SK-N-SH (cell line): ENCODE measurements at regions not wholly inside any gene's neighbourhood (a gene's known extent, or its start where the extent isn't known, plus 50 kb on each side); places are given as distances from the start of the nearest gene placed in this dataset.

Experiments used
- CTCF ChIA-PET: fragments of 300-600, 350-600 bp; formaldehyde crosslinking; extraction: SDS; loops from one replicate; lab custom pipeline; 2021; lab: Yijun Ruan, JAX
- POLR2A ChIA-PET: fragments of 350-600 bp; sonication (Branson Sonifier 250); formaldehyde crosslinking; extraction: SDS; loops from one replicate; lab custom pipeline; 2020; ENCODE audit warnings: antibody characterized with exemption, inconsistent platforms; lab: Yijun Ruan, JAX
- DNase-seq: peaks from one replicate; pipeline ENCODE4 v3.0.0; 2012
- H2AFZ ChIP-seq: fragments of 200-600 bp; sonication (generic); 2 replicates; pipeline ENCODE4 v1.8.1; 2016; ENCODE audit warnings: antibody characterized with exemption, mild to moderate bottlenecking, low read depth
- H3F3A ChIP-seq: fragments of 200-600 bp; sonication (generic); replicated peaks from 2 replicates; pipeline ENCODE3; 2016; ENCODE audit warnings: antibody characterized with exemption, mild to moderate bottlenecking; ENCODE audit not compliant: insufficient read depth
- H3K27ac ChIP-seq, 2 experiments: fragments of 200-500 bp in 1 of 2; fragments of 200-600 bp in 1 of 2; sonication (Bioruptor generic) in 1 of 2; sonication (generic), shearing (Covaris generic) in 1 of 2; 2 replicates each; pipeline versions ENCODE4 v1.5.1 to v1.6.1; 2014 to 2016; ENCODE audit warnings: low read depth in 2 of 2, inconsistent platforms in 1 of 2, low read length in 1 of 2, mild to moderate bottlenecking in 1 of 2, mixed read lengths in 1 of 2
- H3K27me3 ChIP-seq: fragments of 200-600 bp; sonication (generic), shearing (Covaris generic); 2 replicates; pipeline ENCODE4 v1.6.1; 2016; ENCODE audit warnings: mixed run types; ENCODE audit not compliant: insufficient read depth
- H3K36me3 ChIP-seq, 2 experiments: fragments of 200-500 bp in 1 of 2; fragments of 200-600 bp in 1 of 2; sonication (Bioruptor generic) in 1 of 2; sonication (generic) in 1 of 2; replicated peaks in 1 of 2; 2 replicates each; pipeline versions ENCODE3 to v1.5.1; 2014 to 2016; ENCODE audit warnings: low read length in 1 of 2, mild to moderate bottlenecking in 1 of 2; ENCODE audit not compliant: insufficient read depth in 2 of 2, control insufficient read depth in 1 of 2
- H3K4me1 ChIP-seq, 2 experiments: fragments of 200-500 bp in 1 of 2; fragments of 200-600 bp in 1 of 2; sonication (Bioruptor generic) in 1 of 2; sonication (generic), shearing (Covaris generic) in 1 of 2; 2 replicates each; pipeline versions ENCODE4 v1.5.1 to v1.6.1; 2014 to 2016; ENCODE audit warnings: low read depth in 1 of 2, low read length in 1 of 2, mixed run types in 1 of 2; ENCODE audit not compliant: insufficient read depth in 2 of 2, control insufficient read depth in 1 of 2
- H3K4me2 ChIP-seq: fragments of 200-600 bp; sonication (generic), shearing (Covaris generic); 2 replicates; pipeline ENCODE4 v1.6.1; 2017; ENCODE audit warnings: mixed run types
- H3K4me3 ChIP-seq, 2 experiments: fragments of 200-500 bp in 1 of 2; fragments of 200-600 bp in 1 of 2; sonication (Bioruptor generic) in 1 of 2; sonication (generic), shearing (Covaris generic) in 1 of 2; 2 replicates each; pipeline versions ENCODE4 v1.5.1 to v1.8.1; 2014 to 2016; ENCODE audit warnings: low read depth in 2 of 2, inconsistent platforms in 1 of 2, low read length in 1 of 2, mild to moderate bottlenecking in 1 of 2, mixed read lengths in 1 of 2, moderate library complexity in 1 of 2
- H3K79me2 ChIP-seq: fragments of 200-600 bp; sonication (generic); 2 replicates; pipeline ENCODE4 v1.8.1; 2017; ENCODE audit warnings: mild to moderate bottlenecking; ENCODE audit not compliant: insufficient read depth
- H3K9ac ChIP-seq: fragments of 200-600 bp; sonication (generic); 2 replicates; pipeline ENCODE4 v1.6.1; 2017; ENCODE audit warnings: mixed run types
- H3K9me2 ChIP-seq: fragments of 200-600 bp; sonication (generic); 2 replicates; pipeline ENCODE4 v1.6.1; 2017; ENCODE audit warnings: mixed run types
- H3K9me3 ChIP-seq: fragments of 200-600 bp; sonication (generic); 2 replicates; pipeline ENCODE4 v1.6.1; 2017; ENCODE audit warnings: mixed run types, mild to moderate bottlenecking, moderate library complexity
- H4K20me1 ChIP-seq: fragments of 200-600 bp; sonication (generic); 2 replicates; pipeline ENCODE4 v1.6.1; 2017; ENCODE audit warnings: mild to moderate bottlenecking, mixed run types; ENCODE audit not compliant: insufficient read depth
- CHD2 ChIP-seq: fragments of 150-350 bp; IDR thresholded peaks from 2 replicates; pipeline ENCODE4 v1.6.1; 2018; ENCODE audit warnings: low read length; ENCODE audit not compliant: partially characterized antibody
- CTCF ChIP-seq: fragments of 200-600 bp; sonication (generic); IDR thresholded peaks from 2 replicates; pipeline ENCODE4 v1.6.1; 2017; ENCODE audit warnings: antibody characterized with exemption, mild to moderate bottlenecking, moderate library complexity
- ELF1 ChIP-seq: IDR thresholded peaks from 2 replicates; pipeline ENCODE4 v1.4.0; 2012
- EP300 ChIP-seq, 2 experiments: IDR thresholded peaks; 2 replicates each; pipeline versions ENCODE4 v1.4.0 to v1.6.1; 2012; ENCODE audit warnings: borderline replicate concordance in 1 of 2, low read depth in 1 of 2, low read length in 1 of 2
- FOXJ3 ChIP-seq: sonication (generic); formaldehyde crosslinking; IDR thresholded peaks from 2 replicates; pipeline ENCODE4 v1.5.1; 2020; ENCODE audit warnings: mild to moderate bottlenecking, missing genetic modification reagents
- FOXM1 ChIP-seq: IDR thresholded peaks from 2 replicates; pipeline ENCODE4 v1.4.0; 2012; ENCODE audit warnings: low read depth, mild to moderate bottlenecking
- GABPA ChIP-seq: IDR thresholded peaks from 2 replicates; pipeline ENCODE4 v1.4.0; 2012; ENCODE audit warnings: low read depth, mild to moderate bottlenecking
- JUND ChIP-seq: IDR thresholded peaks from 2 replicates; pipeline ENCODE4 v1.4.0; 2012
- MAX ChIP-seq: IDR thresholded peaks from 2 replicates; pipeline ENCODE4 v1.4.0; 2012; ENCODE audit warnings: low read depth
- MEF2A ChIP-seq: IDR thresholded peaks from 2 replicates; pipeline ENCODE4 v1.4.0; 2012; ENCODE audit warnings: low read depth, borderline replicate concordance
- NFIC ChIP-seq: IDR thresholded peaks from 2 replicates; pipeline ENCODE4 v1.4.0; 2012; ENCODE audit warnings: borderline replicate concordance
- NRF1 ChIP-seq: IDR thresholded peaks from 2 replicates; pipeline ENCODE4 v1.6.1; 2012; ENCODE audit warnings: low read depth, mild to moderate bottlenecking, low read length
- RAD21 ChIP-seq: IDR thresholded peaks from 2 replicates; pipeline ENCODE4 v1.6.1; 2012; ENCODE audit warnings: mild to moderate bottlenecking, low read length
- RCOR1 ChIP-seq: fragments of 150-350 bp; IDR thresholded peaks from 2 replicates; pipeline ENCODE4 v1.6.1; 2017; ENCODE audit warnings: antibody characterized with exemption, low read length
- REST ChIP-seq: IDR thresholded peaks from 2 replicates; pipeline ENCODE4 v1.6.1; 2012; ENCODE audit warnings: mild to moderate bottlenecking, low read depth, low read length, moderate library complexity
- SMC3 ChIP-seq: IDR thresholded peaks from 2 replicates; pipeline ENCODE4 v1.6.1; 2012; ENCODE audit warnings: low read depth, low read length, improper control_type of control experiment
- USF1 ChIP-seq: IDR thresholded peaks from 2 replicates; pipeline ENCODE4 v1.4.0; 2012; ENCODE audit warnings: low read depth, borderline replicate concordance
- YY1 ChIP-seq: IDR thresholded peaks from 2 replicates; pipeline ENCODE4 v1.4.0; 2012; ENCODE audit warnings: low read depth, mild to moderate bottlenecking
- WGBS: methylation state at CpG from one replicate; pipeline ENCODE4 v1.1.6; 2017; ENCODE audit warnings: low lambda C conversion rate; 5-methylcytosine and 5-hydroxymethylcytosine counted together

- Histone ChIP-seq H3K36me3 (no peaks in the 10 kb centered on the region), H3K9ac (no peak overlapping the region), H3K27ac (no peak overlapping the region), H3K9me2 (no peaks in the 10 kb centered on the region), H3K4me3 (no peak overlapping the region), H3K9me3 (no peaks in the 10 kb centered on the region), H3K27me3 (no peaks in the 10 kb centered on the region), H4K20me1 (no peaks in the 10 kb centered on the region), H3K4me2 (no peak overlapping the region), H3K79me2 (no peaks in the 10 kb centered on the region), H3F3A (no peaks in the 10 kb centered on the region), H3K4me1 (no peaks in the 10 kb centered on the region), H2AFZ (no peak overlapping the region)
- POLR2A ChIA-PET: no interaction called here
- no peak for DNase-seq
- 85% methylated on average over 5 of the region's 5 CpGs for WGBS
- CTCF ChIA-PET: no interaction called here
- TF ChIP-seq JUND (no peak), FOXJ3 (CRISPR knock-in tag) (no peak), SMC3 (no peak), REST (no peak)
Observed at GRCh38 chr1:95168761-95169351, 51.7 kb downstream of the TLCD4 start.

GRCh38 chr1:95169548-95169947, 52.4 kb downstream of the TLCD4 start:
- H3K9ac ChIP-seq: no peak overlapping the region
- no peaks in the 10 kb centered on the region for H3K9me3 ChIP-seq
- TF ChIP-seq FOXM1: no peak
- no peak for TF ChIP-seq YY1
- no peak for TF ChIP-seq NRF1
- TF ChIP-seq MEF2A: no peak
- TF ChIP-seq USF1: no peak
- no peak for TF ChIP-seq RCOR1
- no peak for TF ChIP-seq CHD2
- no peak for TF ChIP-seq GABPA
- TF ChIP-seq ELF1: no peak
- TF ChIP-seq CTCF: no peak
- TF ChIP-seq NFIC: no peak
- TF ChIP-seq EP300 (IDR thresholded peaks at IDR 0.05; ENCODE audit: borderline replicate concordance in 1 of 2, low read depth in 1 of 2, low read length in 1 of 2): no peak
- TF ChIP-seq MAX: no peak
- TF ChIP-seq RAD21: no peak
- no peak for TF ChIP-seq SMC3
- TF ChIP-seq JUND: no peak
- no peak for TF ChIP-seq REST
- no peak overlapping the region for H3K4me3 ChIP-seq
- no peaks in the 10 kb centered on the region for H4K20me1 ChIP-seq
- H3K27me3 ChIP-seq: no peaks in the 10 kb centered on the region
- CTCF ChIA-PET: no interaction called here
- no peaks in the 10 kb centered on the region for H3K36me3 ChIP-seq
- no peaks in the 10 kb centered on the region for H3K4me1 ChIP-seq
- H2AFZ ChIP-seq: no peak overlapping the region
- H3K9me2 ChIP-seq: no peaks in the 10 kb centered on the region
- H3K27ac ChIP-seq: no peak overlapping the region
- no peaks in the 10 kb centered on the region for H3F3A ChIP-seq
- H3K79me2 ChIP-seq: no peaks in the 10 kb centered on the region
- DNase-seq: no peak
- no peak overlapping the region for H3K4me2 ChIP-seq
- WGBS: 69% methylated on average over 2 of the region's 2 CpGs
- POLR2A ChIA-PET: no interaction called here
